ENCODE measurements at regions not wholly inside any gene's neighbourhood (a gene's known extent, or its start where the extent isn't known, plus 50 kb on each side); places are given as distances from the start of the nearest gene placed in this dataset.

- H3K4me3 Mint-ChIP-seq, result no peak overlapping the region
These were observed 798.0 kb upstream of the MGAT4C start for GRCh38 chr12:87054226-87054625.

GRCh38 chr12:87051621-87052020, 795.4 kb upstream of the MGAT4C start:
- H3K36me3 Mint-ChIP-seq (ENCODE audit: low read depth), result no peaks in the 10 kb centered on the region
- H3K27me3 Mint-ChIP-seq, result no peaks in the 10 kb centered on the region
- no peak overlapping the region for H3K27ac Mint-ChIP-seq
- POLR2A ChIA-PET, result no interaction called here
- no peak for TF ChIP-seq CTCF (IDR thresholded peaks at IDR 0.05)
- DNase-seq (no peak), ATAC-seq (no peak)
- no peaks in the 10 kb centered on the region for H3K4me1 Mint-ChIP-seq (ENCODE audit: low read depth)
- intact Hi-C loops (cut with micrococcal nuclease), result no loop called here
- H3K4me3 Mint-ChIP-seq, result no peak overlapping the region
- no peaks in the 10 kb centered on the region for H3K9me3 Mint-ChIP-seq
- CTCF ChIA-PET, result no interaction called here

More at GRCh38 chr12:87054226-87054625, 798.0 kb upstream of the MGAT4C start:
- Mint-ChIP-seq H3K4me1 (ENCODE audit: low read depth) (no peaks in the 10 kb centered on the region), H3K27ac (no peak overlapping the region), H3K27me3 (no peaks in the 10 kb centered on the region), H3K9me3 (peaks cover 2% of the 10 kb centered on the region), H3K36me3 (ENCODE audit: low read depth) (no peaks in the 10 kb centered on the region)
- ATAC-seq (no peak), DNase-seq (no peak)
- TF ChIP-seq CTCF (IDR thresholded peaks at IDR 0.05), result no peak
- intact Hi-C loops (cut with micrococcal nuclease), result no loop called here
- ChIA-PET POLR2A (no interaction called here), CTCF (no interaction called here)

GRCh38 chr12:87047691-87048090, 791.5 kb upstream of the MGAT4C start:
- Mint-ChIP-seq H3K36me3 (ENCODE audit: low read depth) (no peaks in the 10 kb centered on the region), H3K4me1 (ENCODE audit: low read depth) (no peaks in the 10 kb centered on the region), H3K27me3 (no peaks in the 10 kb centered on the region), H3K9me3 (no peaks in the 10 kb centered on the region), H3K27ac (no peak overlapping the region), H3K4me3 (no peak overlapping the region)
- ChIA-PET POLR2A (no interaction called here), CTCF (no interaction called here)
- TF ChIP-seq CTCF (IDR thresholded peaks at IDR 0.05), result no peak
- ATAC-seq (no peak), DNase-seq (no peak)
- intact Hi-C loops (cut with micrococcal nuclease), result no loop called here

GRCh38 chr12:87039536-87039935, 783.3 kb upstream of the MGAT4C start:
- no peaks in the 10 kb centered on the region for H3K27me3 Mint-ChIP-seq
- H3K4me1 Mint-ChIP-seq (ENCODE audit: low read depth), result no peaks in the 10 kb centered on the region
- H3K36me3 Mint-ChIP-seq (ENCODE audit: low read depth), result no peaks in the 10 kb centered on the region
- H3K27ac Mint-ChIP-seq, result no peak overlapping the region
- ChIA-PET CTCF (no interaction called here), POLR2A (no interaction called here)
- ATAC-seq (no peak), DNase-seq (no peak)
- no peak for TF ChIP-seq CTCF (IDR thresholded peaks at IDR 0.05)
- intact Hi-C loops (cut with micrococcal nuclease), result no loop called here
- peaks cover 3% of the 10 kb centered on the region for H3K9me3 Mint-ChIP-seq
- H3K4me3 Mint-ChIP-seq, result no peak overlapping the region

- DNase-seq, result no peak
- no peaks in the 10 kb centered on the region for H3K27me3 Mint-ChIP-seq
- CTCF ChIA-PET, result no interaction called here
- H3K27ac Mint-ChIP-seq, result no peak overlapping the region
- POLR2A ChIA-PET, result no interaction called here
- no peak for TF ChIP-seq CTCF (IDR thresholded peaks at IDR 0.05)
- no peaks in the 10 kb centered on the region for H3K4me1 Mint-ChIP-seq (ENCODE audit: low read depth)
- H3K9me3 Mint-ChIP-seq, result peaks cover 3% of the 10 kb centered on the region
- no peaks in the 10 kb centered on the region for H3K36me3 Mint-ChIP-seq (ENCODE audit: low read depth)
- ATAC-seq, result no peak
- H3K4me3 Mint-ChIP-seq, result no peak overlapping the region
- intact Hi-C loops (cut with micrococcal nuclease), result no loop called here
These were observed 781.9 kb upstream of the MGAT4C start for GRCh38 chr12:87038098-87038497.
